ENCODE measurements at regions not wholly inside any gene's neighbourhood (a gene's known extent, or its start where the extent isn't known, plus 50 kb on each side); places are given as distances from the start of the nearest gene placed in this dataset.

GRCh38 chr4:178799204-178799603, 1357.0 kb upstream of the AGA start:
- DNase-seq (ENCODE audit: low read depth in 1 of 2, low spot score in 1 of 2): no peak
- in situ Hi-C loops (cut with HindIII; ENCODE audit: low pct_unique_long_range_greater_than_20kb, low sequenced_read_pairs): no loop called here
- TF ChIP-seq JUND (IDR thresholded peaks at IDR 0.05; ENCODE audit: low read depth): no peak

GRCh38 chr4:178808106-178808505, 1365.9 kb upstream of the AGA start:
- in situ Hi-C loops (cut with HindIII; ENCODE audit: low pct_unique_long_range_greater_than_20kb, low sequenced_read_pairs): no loop called here
- TF ChIP-seq JUND (IDR thresholded peaks at IDR 0.05; ENCODE audit: low read depth): no peak

GRCh38 chr4:178809921-178810320, 1367.7 kb upstream of the AGA start:
- no peak for TF ChIP-seq JUND (IDR thresholded peaks at IDR 0.05; ENCODE audit: low read depth)
- in situ Hi-C loops (cut with HindIII; ENCODE audit: low pct_unique_long_range_greater_than_20kb, low sequenced_read_pairs): no loop called here
- DNase-seq (ENCODE audit: low read depth in 1 of 2, low spot score in 1 of 2): no peak

More at GRCh38 chr4:178808106-178808505, 1365.9 kb upstream of the AGA start:
- no peak for DNase-seq (ENCODE audit: low read depth in 1 of 2, low spot score in 1 of 2)

GRCh38 chr4:178811356-178811755, 1369.1 kb upstream of the AGA start:
- in situ Hi-C loops (cut with HindIII; ENCODE audit: low pct_unique_long_range_greater_than_20kb, low sequenced_read_pairs): no loop called here
- no peak for TF ChIP-seq JUND (IDR thresholded peaks at IDR 0.05; ENCODE audit: low read depth)
- no peak for DNase-seq (ENCODE audit: low read depth in 1 of 2, low spot score in 1 of 2)

- in situ Hi-C loops (cut with HindIII; ENCODE audit: low pct_unique_long_range_greater_than_20kb, low sequenced_read_pairs): no loop called here
- DNase-seq (ENCODE audit: low read depth in 1 of 2, low spot score in 1 of 2): no peak
Measured at GRCh38 chr4:178812866-178813265, 1370.6 kb upstream of the AGA start.

GRCh38 chr4:178814908-178815307, 1372.7 kb upstream of the AGA start:
- DNase-seq (ENCODE audit: low read depth in 1 of 2, low spot score in 1 of 2): no peak
- in situ Hi-C loops (cut with HindIII; ENCODE audit: low pct_unique_long_range_greater_than_20kb, low sequenced_read_pairs): no loop called here
- no peak for TF ChIP-seq JUND (IDR thresholded peaks at IDR 0.05; ENCODE audit: low read depth)

More at GRCh38 chr4:178812866-178813265, 1370.6 kb upstream of the AGA start:
- TF ChIP-seq JUND (IDR thresholded peaks at IDR 0.05; ENCODE audit: low read depth): no peak

GRCh38 chr4:178823673-178824295, 1381.5 kb upstream of the AGA start:
- in situ Hi-C loops (cut with HindIII; ENCODE audit: low pct_unique_long_range_greater_than_20kb, low sequenced_read_pairs): no loop called here
- DNase-seq (ENCODE audit: low read depth in 1 of 2, low spot score in 1 of 2): no peak
- TF ChIP-seq JUND (IDR thresholded peaks at IDR 0.05; ENCODE audit: low read depth): no peak

- in situ Hi-C loops (cut with HindIII; ENCODE audit: low pct_unique_long_range_greater_than_20kb, low sequenced_read_pairs): no loop called here
- TF ChIP-seq JUND (IDR thresholded peaks at IDR 0.05; ENCODE audit: low read depth): no peak
- DNase-seq (ENCODE audit: low read depth in 1 of 2, low spot score in 1 of 2): no peak
Measured at GRCh38 chr4:178836865-178837264, 1394.6 kb upstream of the AGA start.

- in situ Hi-C loops (cut with HindIII; ENCODE audit: low pct_unique_long_range_greater_than_20kb, low sequenced_read_pairs): no loop called here
- no peak for TF ChIP-seq JUND (IDR thresholded peaks at IDR 0.05; ENCODE audit: low read depth)
- DNase-seq (ENCODE audit: low read depth in 1 of 2, low spot score in 1 of 2): no peak
Measured at GRCh38 chr4:178838776-178839175, 1396.5 kb upstream of the AGA start.

GRCh38 chr4:178856139-178856800, 1414.0 kb upstream of the AGA start:
- no peak for TF ChIP-seq JUND (IDR thresholded peaks at IDR 0.05; ENCODE audit: low read depth)
- in situ Hi-C loops (cut with HindIII; ENCODE audit: low pct_unique_long_range_greater_than_20kb, low sequenced_read_pairs): no loop called here
- no peak for DNase-seq (ENCODE audit: low read depth in 1 of 2, low spot score in 1 of 2)

GRCh38 chr4:178871476-178871875, 1429.2 kb upstream of the AGA start:
- in situ Hi-C loops (cut with HindIII; ENCODE audit: low pct_unique_long_range_greater_than_20kb, low sequenced_read_pairs): no loop called here
- no peak for DNase-seq (ENCODE audit: low read depth in 1 of 2, low spot score in 1 of 2)

GRCh38 chr4:178881937-178882336, 1439.7 kb upstream of the AGA start:
- in situ Hi-C loops (cut with HindIII; ENCODE audit: low pct_unique_long_range_greater_than_20kb, low sequenced_read_pairs): no loop called here
- no peak for TF ChIP-seq JUND (IDR thresholded peaks at IDR 0.05; ENCODE audit: low read depth)
- no peak for DNase-seq (ENCODE audit: low read depth in 1 of 2, low spot score in 1 of 2)

More at GRCh38 chr4:178871476-178871875, 1429.2 kb upstream of the AGA start:
- TF ChIP-seq JUND (IDR thresholded peaks at IDR 0.05; ENCODE audit: low read depth): no peak

GRCh38 chr4:178894126-178894525, 1451.9 kb upstream of the AGA start:
- DNase-seq (ENCODE audit: low read depth in 1 of 2, low spot score in 1 of 2): no peak
- no peak for TF ChIP-seq JUND (IDR thresholded peaks at IDR 0.05; ENCODE audit: low read depth)
- in situ Hi-C loops (cut with HindIII; ENCODE audit: low pct_unique_long_range_greater_than_20kb, low sequenced_read_pairs): no loop called here
